Spleen (tissue), 11 donors: ENCODE measurements at regions not wholly inside any gene's neighbourhood (a gene's known extent, or its start where the extent isn't known, plus 50 kb on each side); places are given as distances from the start of the nearest gene placed in this dataset.

Experiments
- DNase-seq: peaks from one replicate; pipeline ENCODE4 v3.0.0-alpha.2; 2020
- H3K27ac ChIP-seq, 8 donors: fragments of 200-600 bp; sonication (generic) in 7 of 8; 1 replicate in 4 of 8; 2 replicates in 4 of 8; pipeline versions ENCODE4 v1.5.0 to v1.8.0; 2016 to 2021; ENCODE audit warnings: inconsistent platforms in 4 of 8, mild to moderate bottlenecking in 4 of 8, moderate library complexity in 1 of 8
- H3K27me3 ChIP-seq, 7 donors: fragments of 200-600 bp; sonication (generic) in 6 of 7; replicated peaks in 1 of 7; 1 replicate in 4 of 7; 2 replicates in 3 of 7; pipeline versions ENCODE4 v1.5.0 to v1.8.0; 2016 to 2021; ENCODE audit warnings: inconsistent platforms in 3 of 7, mild to moderate bottlenecking in 1 of 7
- H3K36me3 ChIP-seq, 6 donors: fragments of 200-600 bp; sonication (generic) in 5 of 6; 1 replicate in 4 of 6; 2 replicates in 2 of 6; pipeline versions ENCODE4 v1.5.0 to v1.8.0; 2016 to 2021; ENCODE audit warnings: inconsistent platforms in 2 of 6
- H3K4me1 ChIP-seq, 6 donors: fragments of 200-600 bp; sonication (generic) in 5 of 6; 1 replicate in 3 of 6; 2 replicates in 3 of 6; pipeline versions ENCODE4 v1.5.0 to v1.8.0; 2016 to 2021; ENCODE audit warnings: inconsistent platforms in 3 of 6
- H3K4me3 ChIP-seq, 8 donors: fragments of 200-600 bp; sonication (generic) in 7 of 8; 1 replicate in 4 of 8; 2 replicates in 4 of 8; pipeline versions ENCODE4 v1.5.0 to v1.8.0; 2016 to 2021; ENCODE audit warnings: inconsistent platforms in 4 of 8, mild to moderate bottlenecking in 4 of 8, moderate library complexity in 2 of 8
- H3K9me3 ChIP-seq, 8 donors: fragments of 200-600 bp; sonication (generic) in 7 of 8; 1 replicate in 4 of 8; 2 replicates in 4 of 8; pipeline versions ENCODE4 v1.5.0 to v1.8.0; 2016 to 2021; ENCODE audit warnings: inconsistent platforms in 4 of 8
- POLR2A ChIP-seq, 3 donors: fragments of 450-650 bp; IDR thresholded peaks; one replicate each; pipeline ENCODE4 v1.5.1; 2017; ENCODE audit warnings: antibody characterized with exemption in 3 of 3, mild to moderate bottlenecking in 1 of 3
- POLR2AphosphoS5 ChIP-seq, 3 donors: sonication (generic); formaldehyde crosslinking; IDR thresholded peaks; one replicate each; pipeline ENCODE4 v1.5.1; 2017; ENCODE audit warnings: antibody characterized with exemption in 3 of 3
- whole genome bisulfite sequencing, 5 donors: extraction: QIAGEN DNeasy Blood & Tissue Kit in 3 of 5; methylation state at CpG; one replicate each; pipeline versions ENCODE4 v1.1.5 to v1.1.7; 2013 to 2018; 5-methylcytosine and 5-hydroxymethylcytosine counted together
- intact Hi-C: fragments of 100-400 bp; cut with DNase I; formaldehyde crosslinking; loops from one replicate; pipeline ENCODE4 v1.15.0; 2023; ENCODE audit warnings: low total_unique reads
- TF ChIP-seq, protein P1 (sequence below), 11 experiments: fragments of 200-600 bp in 7 of 11; fragments of 450-650 bp in 4 of 11; sonication (generic) in 4 of 11; IDR thresholded peaks in 8 of 11; conservative IDR thresholded peaks in 3 of 11; 1 replicate in 7 of 11; 2 replicates in 4 of 11; pipeline versions ENCODE4 v1.4.0 to v1.8.0; 2016 to 2021; ENCODE audit warnings: antibody characterized with exemption in 11 of 11, inconsistent platforms in 4 of 11, mild to moderate bottlenecking in 1 of 11
- donor health status: healthy with polysubstance abuse.
- donor health status: DM: no; HTN: no; CAD: no; lungs with moderate emphysema.
- donor health status: DM: no; HTN: no; CAD: no.
- donor health status: Bipolar disorder and iron deficiency.
- donor health status: healthy.
- donor health status: DM: no; HTN: no; CAD: no.
- donor health status: DM: yes; HTN: yes; CAD: no.

DNA sequence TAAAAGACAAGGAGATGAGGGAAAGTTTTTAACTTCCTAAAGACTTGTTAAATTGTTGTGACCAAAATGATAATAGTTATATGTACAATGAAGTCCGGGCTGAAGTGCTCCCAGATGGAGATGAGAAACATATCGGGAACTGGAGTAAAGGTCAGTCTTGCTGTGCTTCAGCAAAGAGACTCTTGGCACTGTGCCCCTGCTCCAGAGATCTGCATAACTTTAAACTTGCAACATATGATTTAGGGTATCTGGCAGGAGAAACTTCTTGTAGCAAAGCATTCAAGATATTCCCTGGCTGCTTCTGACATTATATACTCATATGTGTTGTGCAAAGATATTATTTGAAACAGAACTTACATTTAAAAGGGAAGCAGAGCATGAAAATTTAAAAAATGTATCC, 786.6 kb upstream of the SLITRK6 start:
- no peak overlapping the region for H3K4me3 ChIP-seq
- H3K36me3 ChIP-seq: no peaks in the 10 kb centered on the region
- WGBS, 5 donors: 61 to 82% (median 73%) methylated on average over 2 of the region's 2 CpGs
- DNase-seq: no peak
- intact Hi-C loops: no loop called here
- H3K4me1 ChIP-seq: no peaks in the 10 kb centered on the region
- H3K27me3 ChIP-seq: no peaks in the 10 kb centered on the region
- no peak overlapping the region for H3K27ac ChIP-seq
- TF ChIP-seq POLR2A (IDR thresholded peaks at IDR 0.05) (no peak), POLR2AphosphoS5 (IDR thresholded peaks at IDR 0.05) (no peak)
- TF ChIP-seq, protein P1, sequence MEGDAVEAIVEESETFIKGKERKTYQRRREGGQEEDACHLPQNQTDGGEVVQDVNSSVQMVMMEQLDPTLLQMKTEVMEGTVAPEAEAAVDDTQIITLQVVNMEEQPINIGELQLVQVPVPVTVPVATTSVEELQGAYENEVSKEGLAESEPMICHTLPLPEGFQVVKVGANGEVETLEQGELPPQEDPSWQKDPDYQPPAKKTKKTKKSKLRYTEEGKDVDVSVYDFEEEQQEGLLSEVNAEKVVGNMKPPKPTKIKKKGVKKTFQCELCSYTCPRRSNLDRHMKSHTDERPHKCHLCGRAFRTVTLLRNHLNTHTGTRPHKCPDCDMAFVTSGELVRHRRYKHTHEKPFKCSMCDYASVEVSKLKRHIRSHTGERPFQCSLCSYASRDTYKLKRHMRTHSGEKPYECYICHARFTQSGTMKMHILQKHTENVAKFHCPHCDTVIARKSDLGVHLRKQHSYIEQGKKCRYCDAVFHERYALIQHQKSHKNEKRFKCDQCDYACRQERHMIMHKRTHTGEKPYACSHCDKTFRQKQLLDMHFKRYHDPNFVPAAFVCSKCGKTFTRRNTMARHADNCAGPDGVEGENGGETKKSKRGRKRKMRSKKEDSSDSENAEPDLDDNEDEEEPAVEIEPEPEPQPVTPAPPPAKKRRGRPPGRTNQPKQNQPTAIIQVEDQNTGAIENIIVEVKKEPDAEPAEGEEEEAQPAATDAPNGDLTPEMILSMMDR (IDR thresholded peaks at IDR 0.05 in 8 of 11, conservative IDR thresholded peaks at IDR 0.05 in 3 of 11): no peak
- peaks cover 0 to 40% (median 0%) of the 10 kb centered on the region in 8 donors for H3K9me3 ChIP-seq

DNA sequence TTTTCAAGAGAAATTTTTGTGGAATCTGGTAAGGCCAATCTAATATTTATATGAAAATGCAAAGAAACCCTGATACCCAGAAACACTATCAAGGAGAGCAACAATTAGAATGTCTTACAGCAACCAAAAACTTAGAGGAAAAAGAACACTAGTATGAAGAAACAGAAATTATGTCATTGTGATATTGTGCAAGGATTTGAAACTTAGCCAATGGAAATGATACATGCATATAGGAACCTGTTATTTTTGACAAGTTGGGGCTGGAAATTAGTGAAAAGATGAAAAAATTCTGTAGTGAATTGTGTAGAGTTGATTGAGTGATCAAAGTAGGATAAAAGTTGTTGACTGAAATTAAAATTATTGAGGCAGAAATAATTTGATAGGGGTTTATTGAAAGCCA, 792.6 kb upstream of the SLITRK6 start:
- Histone ChIP-seq H3K4me3 (no peak overlapping the region), H3K4me1 (no peaks in the 10 kb centered on the region), H3K9me3 (peaks cover 0 to 24% (median 12%) of the 10 kb centered on the region in 8 donors), H3K27me3 (no peaks in the 10 kb centered on the region), H3K36me3 (no peaks in the 10 kb centered on the region), H3K27ac (no peak overlapping the region)
- intact Hi-C loops: no loop called here
- no peak for DNase-seq
- TF ChIP-seq POLR2A (IDR thresholded peaks at IDR 0.05) (no peak), POLR2AphosphoS5 (IDR thresholded peaks at IDR 0.05) (no peak)
- TF ChIP-seq, protein P1 (IDR thresholded peaks at IDR 0.05 in 8 of 11, conservative IDR thresholded peaks at IDR 0.05 in 3 of 11): no peak

DNA sequence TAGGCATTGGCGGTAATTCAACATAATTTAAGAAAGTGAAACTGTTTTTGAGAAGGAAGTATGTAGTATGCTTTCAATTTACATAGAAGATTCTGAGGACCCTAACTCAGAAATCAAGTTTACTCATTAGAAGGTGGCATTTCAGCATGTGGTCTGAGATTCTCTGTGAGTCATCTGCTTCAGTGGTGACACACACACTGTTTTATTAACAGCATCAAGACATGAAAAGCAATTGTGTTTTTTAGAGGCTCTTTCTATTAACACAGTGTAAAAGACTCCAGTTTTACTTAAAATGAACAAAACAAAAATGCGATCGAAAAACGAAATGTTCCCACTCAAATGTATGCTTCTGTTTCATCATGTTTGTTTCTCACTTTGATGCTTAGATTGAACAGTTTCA, 802.1 kb upstream of the SLITRK6 start:
- no peak for DNase-seq
- TF ChIP-seq, protein P1 (IDR thresholded peaks at IDR 0.05 in 8 of 11, conservative IDR thresholded peaks at IDR 0.05 in 3 of 11): no peak
- TF ChIP-seq POLR2AphosphoS5 (IDR thresholded peaks at IDR 0.05) (no peak), POLR2A (IDR thresholded peaks at IDR 0.05) (no peak)
- peaks cover 0 to 8% (median 0%) of the 10 kb centered on the region in 8 donors for H3K9me3 ChIP-seq
- 84 to 94% (median 87%) methylated on average over 4 of the region's 4 CpGs for WGBS, 5 donors
- intact Hi-C loops: no loop called here
- no peaks in the 10 kb centered on the region for H3K4me1 ChIP-seq
- H3K27ac ChIP-seq: no peak overlapping the region
- H3K36me3 ChIP-seq: no peaks in the 10 kb centered on the region
- no peak overlapping the region for H3K4me3 ChIP-seq
- no peaks in the 10 kb centered on the region for H3K27me3 ChIP-seq

DNA sequence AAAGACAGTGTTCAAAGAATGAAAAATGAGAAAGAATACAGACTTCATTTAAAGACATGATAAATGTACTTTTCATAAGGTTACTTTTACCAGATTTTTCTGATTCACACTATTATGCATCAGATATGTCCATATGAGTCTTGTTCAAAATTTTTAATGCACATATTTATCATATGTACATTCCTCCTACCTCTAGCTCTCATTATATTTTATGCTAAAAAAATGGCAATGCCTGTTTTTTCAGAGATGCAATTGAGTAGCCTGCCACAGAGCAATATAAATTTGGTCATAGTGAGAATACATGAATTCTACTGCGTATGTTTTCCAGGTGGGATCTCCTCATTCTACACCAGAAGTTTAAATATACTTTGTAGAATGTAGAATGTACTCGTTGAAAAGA, 807.0 kb upstream of the SLITRK6 start:
- Histone ChIP-seq H3K36me3 (no peaks in the 10 kb centered on the region), H3K27me3 (no peaks in the 10 kb centered on the region), H3K4me1 (no peaks in the 10 kb centered on the region), H3K9me3 (peaks cover 0 to 29% (median 9%) of the 10 kb centered on the region in 8 donors), H3K27ac (no peak overlapping the region), H3K4me3 (no peak overlapping the region)
- 59 to 73% (median 66%) methylated on average over 2 of the region's 2 CpGs for WGBS, 5 donors
- no peak for TF ChIP-seq POLR2A (IDR thresholded peaks at IDR 0.05)
- TF ChIP-seq, protein P1 (IDR thresholded peaks at IDR 0.05 in 8 of 11, conservative IDR thresholded peaks at IDR 0.05 in 3 of 11): no peak
- TF ChIP-seq POLR2AphosphoS5 (IDR thresholded peaks at IDR 0.05): no peak
- DNase-seq: no peak
- intact Hi-C loops: no loop called here
